Ishikawa (cell line): ENCODE measurements at regions not wholly inside any gene's neighbourhood (a gene's known extent, or its start where the extent isn't known, plus 50 kb on each side); places are given as distances from the start of the nearest gene placed in this dataset.

Experiments used
- CEBPB ChIP-seq: IDR thresholded peaks from 2 replicates; pipeline ENCODE4 v1.6.1; 2012
- CREB1 ChIP-seq: IDR thresholded peaks from 2 replicates; pipeline ENCODE4 v1.6.1; 2012; ENCODE audit warnings: low read depth
- EGR1 ChIP-seq: IDR thresholded peaks from 2 replicates; pipeline ENCODE4 v1.6.1; 2012
- EP300 ChIP-seq: IDR thresholded peaks from 2 replicates; pipeline ENCODE4 v1.6.1; 2012; ENCODE audit warnings: borderline replicate concordance
- FOXM1 ChIP-seq: IDR thresholded peaks from 2 replicates; pipeline ENCODE4 v1.6.1; 2012; ENCODE audit warnings: low read depth, borderline replicate concordance
- MAX ChIP-seq: IDR thresholded peaks from 2 replicates; pipeline ENCODE4 v1.6.1; 2012
- NFIC ChIP-seq: IDR thresholded peaks from 2 replicates; pipeline ENCODE4 v1.6.1; 2012
- RAD21 ChIP-seq: IDR thresholded peaks from 2 replicates; pipeline ENCODE4 v1.6.1; 2012; ENCODE audit warnings: low read depth
- TAF1 ChIP-seq: IDR thresholded peaks from 2 replicates; pipeline ENCODE4 v1.6.1; 2012; ENCODE audit warnings: low read depth, mild to moderate bottlenecking
- TCF12 ChIP-seq: IDR thresholded peaks from 2 replicates; pipeline ENCODE4 v1.6.1; 2012; ENCODE audit warnings: low read depth
- TEAD4 ChIP-seq: IDR thresholded peaks from 2 replicates; pipeline ENCODE4 v1.6.1; 2012
- YY1 ChIP-seq: IDR thresholded peaks from 2 replicates; pipeline ENCODE4 v1.6.1; 2012; ENCODE audit warnings: low read depth
- ZBTB7A ChIP-seq: IDR thresholded peaks from 2 replicates; pipeline ENCODE4 v1.6.1; 2012; ENCODE audit warnings: low read depth
- TF ChIP-seq, protein P1 (sequence below): IDR thresholded peaks from 2 replicates; pipeline ENCODE4 v1.6.1; 2012
- TF ChIP-seq, protein P2 (sequence below): IDR thresholded peaks from 2 replicates; pipeline ENCODE4 v1.6.1; 2012; ENCODE audit warnings: low read depth, mild to moderate bottlenecking

DNA sequence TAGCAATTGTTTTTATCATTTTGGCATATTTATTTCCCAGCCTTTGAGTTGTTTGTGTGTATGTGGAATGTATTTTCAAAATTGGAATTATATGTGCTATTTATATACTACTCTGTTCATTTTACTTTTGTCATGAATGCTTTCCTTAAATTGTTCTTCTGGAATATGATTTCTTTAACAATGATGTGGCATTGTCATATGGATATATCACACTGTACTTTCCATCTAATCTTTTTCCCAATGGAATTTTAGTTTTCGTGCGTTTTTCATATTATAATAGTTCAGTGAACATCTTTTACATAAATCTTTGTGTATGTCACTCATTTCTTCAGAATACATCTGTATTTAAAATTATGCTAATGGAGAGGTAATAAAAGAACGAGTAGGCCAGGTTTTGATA lies 980.1 kb upstream of the WWC1 start:
- no peak for TF ChIP-seq RAD21
- TF ChIP-seq TAF1: no peak
- TF ChIP-seq TEAD4: no peak
- TF ChIP-seq CREB1: no peak

GRCh38 chr5:167312225-167312624 lies 979.2 kb upstream of the WWC1 start:
- TF ChIP-seq ZBTB7A (no peak), EP300 (no peak), TAF1 (no peak), TCF12 (no peak), MAX (no peak), FOXM1 (no peak), EGR1 (no peak), RAD21 (no peak), YY1 (no peak), CREB1 (no peak), TEAD4 (no peak), NFIC (no peak)
- TF ChIP-seq, protein P1, sequence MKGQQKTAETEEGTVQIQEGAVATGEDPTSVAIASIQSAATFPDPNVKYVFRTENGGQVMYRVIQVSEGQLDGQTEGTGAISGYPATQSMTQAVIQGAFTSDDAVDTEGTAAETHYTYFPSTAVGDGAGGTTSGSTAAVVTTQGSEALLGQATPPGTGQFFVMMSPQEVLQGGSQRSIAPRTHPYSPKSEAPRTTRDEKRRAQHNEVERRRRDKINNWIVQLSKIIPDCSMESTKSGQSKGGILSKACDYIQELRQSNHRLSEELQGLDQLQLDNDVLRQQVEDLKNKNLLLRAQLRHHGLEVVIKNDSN: no peak
- TF ChIP-seq, protein P2, sequence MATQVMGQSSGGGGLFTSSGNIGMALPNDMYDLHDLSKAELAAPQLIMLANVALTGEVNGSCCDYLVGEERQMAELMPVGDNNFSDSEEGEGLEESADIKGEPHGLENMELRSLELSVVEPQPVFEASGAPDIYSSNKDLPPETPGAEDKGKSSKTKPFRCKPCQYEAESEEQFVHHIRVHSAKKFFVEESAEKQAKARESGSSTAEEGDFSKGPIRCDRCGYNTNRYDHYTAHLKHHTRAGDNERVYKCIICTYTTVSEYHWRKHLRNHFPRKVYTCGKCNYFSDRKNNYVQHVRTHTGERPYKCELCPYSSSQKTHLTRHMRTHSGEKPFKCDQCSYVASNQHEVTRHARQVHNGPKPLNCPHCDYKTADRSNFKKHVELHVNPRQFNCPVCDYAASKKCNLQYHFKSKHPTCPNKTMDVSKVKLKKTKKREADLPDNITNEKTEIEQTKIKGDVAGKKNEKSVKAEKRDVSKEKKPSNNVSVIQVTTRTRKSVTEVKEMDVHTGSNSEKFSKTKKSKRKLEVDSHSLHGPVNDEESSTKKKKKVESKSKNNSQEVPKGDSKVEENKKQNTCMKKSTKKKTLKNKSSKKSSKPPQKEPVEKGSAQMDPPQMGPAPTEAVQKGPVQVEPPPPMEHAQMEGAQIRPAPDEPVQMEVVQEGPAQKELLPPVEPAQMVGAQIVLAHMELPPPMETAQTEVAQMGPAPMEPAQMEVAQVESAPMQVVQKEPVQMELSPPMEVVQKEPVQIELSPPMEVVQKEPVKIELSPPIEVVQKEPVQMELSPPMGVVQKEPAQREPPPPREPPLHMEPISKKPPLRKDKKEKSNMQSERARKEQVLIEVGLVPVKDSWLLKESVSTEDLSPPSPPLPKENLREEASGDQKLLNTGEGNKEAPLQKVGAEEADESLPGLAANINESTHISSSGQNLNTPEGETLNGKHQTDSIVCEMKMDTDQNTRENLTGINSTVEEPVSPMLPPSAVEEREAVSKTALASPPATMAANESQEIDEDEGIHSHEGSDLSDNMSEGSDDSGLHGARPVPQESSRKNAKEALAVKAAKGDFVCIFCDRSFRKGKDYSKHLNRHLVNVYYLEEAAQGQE: no peak

DNA sequence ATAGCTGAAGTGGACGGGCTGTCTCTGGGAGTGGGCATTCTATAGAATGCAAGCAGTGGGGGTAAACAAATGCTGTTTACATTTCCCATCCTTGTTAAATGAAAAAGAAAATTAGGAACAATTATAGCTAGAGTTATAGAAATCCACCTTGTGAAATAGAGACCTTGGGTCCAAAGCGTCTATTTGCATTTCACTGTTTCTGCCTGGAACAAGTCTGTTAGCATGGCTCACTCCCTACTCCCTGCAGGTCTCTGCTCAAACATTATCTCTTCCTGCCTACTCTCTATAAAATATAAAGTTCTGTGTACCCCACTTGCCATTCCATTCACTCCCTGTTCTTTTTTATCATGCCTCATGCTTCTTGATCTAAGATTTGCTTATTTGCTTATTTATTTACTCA lies 975.7 kb upstream of the WWC1 start:
- no peak for TF ChIP-seq TEAD4
- TF ChIP-seq FOXM1: no peak
- TF ChIP-seq ZBTB7A: no peak
- TF ChIP-seq, protein P1: no peak
- no peak for TF ChIP-seq EGR1
- TF ChIP-seq MAX: no peak
- TF ChIP-seq YY1: no peak
- no peak for TF ChIP-seq CREB1
- TF ChIP-seq, protein P2: no peak
- TF ChIP-seq TCF12: no peak
- no peak for TF ChIP-seq EP300
- no peak for TF ChIP-seq NFIC
- no peak for TF ChIP-seq TAF1
- no peak for TF ChIP-seq CEBPB
- no peak for TF ChIP-seq RAD21

DNA sequence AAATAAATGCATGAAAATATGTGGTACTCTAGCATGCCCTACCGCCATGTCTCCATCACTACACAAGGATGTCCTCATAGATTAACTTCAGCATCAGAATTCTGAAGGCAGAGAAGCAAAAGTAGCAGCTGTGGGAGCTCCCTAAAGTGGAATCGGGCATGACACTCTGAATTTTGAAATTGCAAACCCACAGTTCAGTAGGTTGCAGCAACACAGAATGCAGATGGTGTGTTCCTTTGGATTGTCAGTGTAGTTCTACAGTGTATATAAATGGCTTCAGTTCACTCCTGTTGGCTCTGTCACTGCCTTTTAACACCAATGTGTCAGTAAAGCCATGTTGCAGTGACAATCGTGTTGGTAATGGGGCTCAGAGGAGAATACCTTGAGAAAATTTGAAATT lies 973.6 kb upstream of the WWC1 start:
- TF ChIP-seq EP300 (no peak), RAD21 (no peak)
- TF ChIP-seq, protein P2: no peak

DNA sequence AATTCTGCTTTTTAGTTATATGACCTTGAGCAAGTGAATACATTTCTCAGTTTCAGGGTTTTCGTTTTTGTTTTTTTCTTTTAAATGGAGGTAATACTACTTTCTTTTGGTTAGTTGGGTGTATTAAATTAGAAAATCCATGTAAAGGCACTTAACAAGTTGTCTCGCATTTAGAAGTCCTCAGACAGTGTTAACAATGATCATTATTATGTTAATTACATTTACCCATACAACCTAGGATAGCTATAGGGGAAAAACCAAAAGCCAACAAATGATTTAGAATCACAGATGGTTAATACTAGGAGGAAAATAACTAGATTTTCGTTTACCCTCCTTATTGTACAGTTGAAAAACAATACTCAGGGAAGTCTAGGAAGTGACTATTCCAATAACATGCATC lies 972.2 kb upstream of the WWC1 start:
- TF ChIP-seq TAF1 (no peak), EP300 (no peak), NFIC (no peak), MAX (no peak), RAD21 (no peak), TCF12 (no peak), EGR1 (no peak), CEBPB (no peak), ZBTB7A (no peak), YY1 (no peak), TEAD4 (no peak), FOXM1 (no peak), CREB1 (no peak)
- TF ChIP-seq, protein P2: no peak
- TF ChIP-seq, protein P1: no peak
